DMS 273 (cell line): ENCODE measurements at regions not wholly inside any gene's neighbourhood (a gene's known extent, or its start where the extent isn't known, plus 50 kb on each side); places are given as distances from the start of the nearest gene placed in this dataset.
A peak's percentile ranks its signal among the peaks of the same experiment; 100 is the strongest.

ENCODE experiments used
- DNase-seq: peaks from one replicate; lab custom pipeline; 2025; ENCODE audit not compliant: unreplicated experiment; lab: John Stamatoyannopoulos, UW

- DNase-seq = no peak
These were observed 161.6 kb upstream of the BDNF start for GRCh38 chr11:27861706-27862430.

GRCh38 chr11:27860811-27861210 is 160.6 kb upstream of the BDNF start:
- no peak for DNase-seq

- no peak for DNase-seq
These were observed 158.6 kb upstream of the BDNF start for GRCh38 chr11:27858866-27859265.

- DNase-seq = no peak
These were observed 157.3 kb upstream of the BDNF start for GRCh38 chr11:27857588-27857987.

GRCh38 chr11:27857014-27857413 is 156.8 kb upstream of the BDNF start:
- no peak for DNase-seq

- DNase-seq = no peak
These were observed 148.2 kb upstream of the BDNF start for GRCh38 chr11:27848423-27848822.

GRCh38 chr11:27847496-27847895 is 147.2 kb upstream of the BDNF start:
- DNase-seq = no peak

- DNase-seq = no peak
These were observed 142.0 kb upstream of the BDNF start for GRCh38 chr11:27842290-27842689.

GRCh38 chr11:27841023-27841422 is 140.8 kb upstream of the BDNF start:
- no peak for DNase-seq

- peak; percentile 8 for DNase-seq
These were observed 139.1 kb upstream of the BDNF start for GRCh38 chr11:27839226-27839913.

- DNase-seq = no peak
These were observed 138.4 kb upstream of the BDNF start for GRCh38 chr11:27838674-27839073.

- DNase-seq = no peak
These were observed 137.8 kb upstream of the BDNF start for GRCh38 chr11:27837895-27838563.

GRCh38 chr11:27830206-27830605 is 130.0 kb upstream of the BDNF start:
- DNase-seq = no peak

- no peak for DNase-seq
These were observed 120.0 kb upstream of the BDNF start for GRCh38 chr11:27820249-27820648.

- no peak for DNase-seq
These were observed 115.9 kb upstream of the BDNF start for GRCh38 chr11:27816197-27816596.

GRCh38 chr11:27812341-27812740 is 112.1 kb upstream of the BDNF start:
- DNase-seq = peak; percentile 54

GRCh38 chr11:27807596-27807995 is 107.3 kb upstream of the BDNF start:
- DNase-seq = no peak

GRCh38 chr11:27806122-27806521 is 105.9 kb upstream of the BDNF start:
- no peak for DNase-seq

GRCh38 chr11:27795955-27796861 is 96.0 kb upstream of the BDNF start:
- DNase-seq = peak; percentile 1

GRCh38 chr11:27786864-27787263 is 86.6 kb upstream of the BDNF start:
- no peak for DNase-seq

- DNase-seq = no peak
These were observed 86.1 kb upstream of the BDNF start for GRCh38 chr11:27786331-27786730.
